ENCODE measurements at regions not wholly inside any gene's neighbourhood (a gene's known extent, or its start where the extent isn't known, plus 50 kb on each side); places are given as distances from the start of the nearest gene placed in this dataset.

DNA sequence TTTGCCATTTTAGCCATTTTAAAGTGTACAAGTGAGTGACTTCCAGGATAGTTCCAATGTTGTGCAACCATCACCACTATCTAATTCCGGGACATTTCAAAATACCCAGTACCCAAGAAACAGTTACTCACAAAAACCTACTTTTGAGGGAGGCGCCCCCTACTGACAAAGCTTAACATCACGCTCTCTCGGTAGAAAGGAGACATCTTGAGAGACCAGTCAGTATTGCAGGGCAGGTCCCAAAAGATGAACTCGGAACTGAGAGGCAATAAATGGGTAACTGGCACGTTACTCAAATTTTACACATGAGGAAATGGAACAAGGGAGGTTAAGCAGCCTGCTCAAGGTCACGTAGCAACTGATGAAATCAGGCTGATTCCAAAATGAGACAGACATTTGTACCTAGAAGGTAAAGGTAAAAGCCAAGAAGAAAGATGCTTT, 50.0 kb upstream of the POU2AF1 start:
- no peaks in the 10 kb centered on the region for H3K27me3 ChIP-seq (ENCODE audit: insufficient read depth, poor library complexity, severe bottlenecking)
- no peak overlapping the region for H3K4me3 ChIP-seq (ENCODE audit: severe bottlenecking)
- H3K4me1 ChIP-seq (ENCODE audit: insufficient read depth, poor library complexity, severe bottlenecking): peaks cover 16% of the 10 kb centered on the region
- no peak overlapping the region for H3K27ac ChIP-seq (ENCODE audit: poor library complexity, severe bottlenecking)
- TF ChIP-seq, protein P1, sequence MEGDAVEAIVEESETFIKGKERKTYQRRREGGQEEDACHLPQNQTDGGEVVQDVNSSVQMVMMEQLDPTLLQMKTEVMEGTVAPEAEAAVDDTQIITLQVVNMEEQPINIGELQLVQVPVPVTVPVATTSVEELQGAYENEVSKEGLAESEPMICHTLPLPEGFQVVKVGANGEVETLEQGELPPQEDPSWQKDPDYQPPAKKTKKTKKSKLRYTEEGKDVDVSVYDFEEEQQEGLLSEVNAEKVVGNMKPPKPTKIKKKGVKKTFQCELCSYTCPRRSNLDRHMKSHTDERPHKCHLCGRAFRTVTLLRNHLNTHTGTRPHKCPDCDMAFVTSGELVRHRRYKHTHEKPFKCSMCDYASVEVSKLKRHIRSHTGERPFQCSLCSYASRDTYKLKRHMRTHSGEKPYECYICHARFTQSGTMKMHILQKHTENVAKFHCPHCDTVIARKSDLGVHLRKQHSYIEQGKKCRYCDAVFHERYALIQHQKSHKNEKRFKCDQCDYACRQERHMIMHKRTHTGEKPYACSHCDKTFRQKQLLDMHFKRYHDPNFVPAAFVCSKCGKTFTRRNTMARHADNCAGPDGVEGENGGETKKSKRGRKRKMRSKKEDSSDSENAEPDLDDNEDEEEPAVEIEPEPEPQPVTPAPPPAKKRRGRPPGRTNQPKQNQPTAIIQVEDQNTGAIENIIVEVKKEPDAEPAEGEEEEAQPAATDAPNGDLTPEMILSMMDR (IDR thresholded peaks at IDR 0.05; ENCODE audit: poor library complexity, severe bottlenecking): peak; percentile 51
- no peaks in the 10 kb centered on the region for H3K9me3 ChIP-seq (ENCODE audit: severe bottlenecking)
- no peaks in the 10 kb centered on the region for H3K36me3 ChIP-seq (ENCODE audit: low read depth)
- no peak for ATAC-seq (ENCODE audit: low read depth)
- no peak for DNase-seq (ENCODE audit: low spot score)
